ENCODE measurements at regions not wholly inside any gene's neighbourhood (a gene's known extent, or its start where the extent isn't known, plus 50 kb on each side); places are given as distances from the start of the nearest gene placed in this dataset.

DNA sequence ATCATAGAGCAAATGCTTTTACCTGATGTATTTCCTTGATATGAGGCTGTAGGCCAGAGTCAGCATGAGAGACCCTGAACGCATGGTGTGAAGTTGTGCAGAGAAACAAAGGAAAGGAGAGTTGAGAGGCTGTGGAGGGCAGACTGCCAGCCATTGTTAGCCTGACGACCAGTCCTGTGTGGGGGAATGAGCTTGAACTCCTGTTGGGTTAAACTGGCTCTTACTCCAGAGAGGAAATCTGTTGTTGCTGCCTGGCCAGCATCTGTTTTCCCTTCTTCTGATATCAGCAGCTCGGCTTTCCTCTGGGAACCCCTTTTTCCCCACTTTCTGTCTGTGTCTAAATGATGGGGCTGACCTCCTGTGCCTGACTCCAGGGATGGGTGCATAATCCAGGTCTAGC, 158.2 kb upstream of the ZFP64 start:
- H3K4me3 ChIP-seq (ENCODE audit: low read depth, low read length) = no peak overlapping the region
- TF ChIP-seq, protein P1, sequence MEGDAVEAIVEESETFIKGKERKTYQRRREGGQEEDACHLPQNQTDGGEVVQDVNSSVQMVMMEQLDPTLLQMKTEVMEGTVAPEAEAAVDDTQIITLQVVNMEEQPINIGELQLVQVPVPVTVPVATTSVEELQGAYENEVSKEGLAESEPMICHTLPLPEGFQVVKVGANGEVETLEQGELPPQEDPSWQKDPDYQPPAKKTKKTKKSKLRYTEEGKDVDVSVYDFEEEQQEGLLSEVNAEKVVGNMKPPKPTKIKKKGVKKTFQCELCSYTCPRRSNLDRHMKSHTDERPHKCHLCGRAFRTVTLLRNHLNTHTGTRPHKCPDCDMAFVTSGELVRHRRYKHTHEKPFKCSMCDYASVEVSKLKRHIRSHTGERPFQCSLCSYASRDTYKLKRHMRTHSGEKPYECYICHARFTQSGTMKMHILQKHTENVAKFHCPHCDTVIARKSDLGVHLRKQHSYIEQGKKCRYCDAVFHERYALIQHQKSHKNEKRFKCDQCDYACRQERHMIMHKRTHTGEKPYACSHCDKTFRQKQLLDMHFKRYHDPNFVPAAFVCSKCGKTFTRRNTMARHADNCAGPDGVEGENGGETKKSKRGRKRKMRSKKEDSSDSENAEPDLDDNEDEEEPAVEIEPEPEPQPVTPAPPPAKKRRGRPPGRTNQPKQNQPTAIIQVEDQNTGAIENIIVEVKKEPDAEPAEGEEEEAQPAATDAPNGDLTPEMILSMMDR (IDR thresholded peaks at IDR 0.05; ENCODE audit: insufficient read depth, low read length) = no peak
- DNase-seq (ENCODE audit: low read depth) = no peak

GRCh38 chr20:52348434-52348833, 156.9 kb upstream of the ZFP64 start:
- no peak for DNase-seq (ENCODE audit: low read depth)
- TF ChIP-seq, protein P1 (IDR thresholded peaks at IDR 0.05; ENCODE audit: insufficient read depth, low read length) = no peak
- H3K4me3 ChIP-seq (ENCODE audit: low read depth, low read length) = no peak overlapping the region

DNA sequence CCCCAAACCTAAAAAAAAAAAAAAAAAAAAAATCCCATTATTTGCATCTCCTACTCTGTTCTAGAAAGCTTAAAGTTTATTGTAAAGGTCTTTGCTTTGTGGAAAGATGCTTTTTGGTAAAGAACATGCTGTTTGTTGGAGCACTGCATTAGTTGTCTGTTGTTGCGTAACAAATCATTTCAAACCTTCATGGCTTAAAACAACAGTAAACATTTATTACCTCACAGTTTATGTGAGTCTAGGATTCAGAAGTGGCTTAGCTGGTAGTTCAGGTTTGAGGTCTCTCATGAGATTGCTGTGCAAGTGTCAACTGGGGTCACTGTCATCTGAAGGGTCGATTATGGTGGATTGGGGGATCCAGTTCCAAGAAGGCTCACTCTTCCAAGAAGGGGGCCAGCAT, 155.2 kb upstream of the ZFP64 start:
- no peak overlapping the region for H3K4me3 ChIP-seq (ENCODE audit: low read depth, low read length)
- TF ChIP-seq, protein P1 (IDR thresholded peaks at IDR 0.05; ENCODE audit: insufficient read depth, low read length) = no peak
- DNase-seq (ENCODE audit: low read depth) = no peak

- no peak overlapping the region for H3K4me3 ChIP-seq (ENCODE audit: low read depth, low read length)
- no peak for DNase-seq (ENCODE audit: low read depth)
- TF ChIP-seq, protein P1 (IDR thresholded peaks at IDR 0.05; ENCODE audit: insufficient read depth, low read length) = no peak
Measured at GRCh38 chr20:52342913-52343312, 151.3 kb upstream of the ZFP64 start.

DNA sequence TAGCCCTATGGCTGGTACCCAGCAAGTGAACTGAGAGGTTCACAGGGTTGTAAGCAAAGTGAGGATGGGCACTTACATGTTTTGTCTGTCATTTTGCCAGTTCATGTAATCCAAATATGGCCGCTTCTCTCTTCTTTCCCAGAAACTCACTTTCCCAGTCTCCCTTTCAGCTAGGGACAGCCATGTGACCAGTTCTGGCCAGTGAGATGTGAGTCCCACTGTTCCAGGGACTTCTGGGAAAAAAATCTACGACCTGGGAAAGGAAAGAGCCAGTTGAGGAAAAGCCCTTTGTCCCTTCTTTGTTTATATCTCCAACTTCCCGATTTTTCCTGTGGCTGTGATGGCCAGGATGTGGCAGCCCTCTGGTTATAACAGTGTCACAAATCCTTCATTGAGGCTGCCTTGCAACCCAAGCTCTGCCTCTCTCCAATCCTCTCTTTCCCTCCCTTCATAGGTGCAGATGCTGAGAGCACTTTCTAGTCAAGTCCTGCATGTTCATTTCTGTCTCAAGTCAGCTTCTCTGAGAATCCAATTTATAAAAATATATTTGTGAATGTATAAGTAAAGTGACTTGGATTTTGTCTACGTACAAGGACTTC, 148.6 kb upstream of the ZFP64 start:
- H3K4me3 ChIP-seq (ENCODE audit: low read depth, low read length) = no peak overlapping the region
- TF ChIP-seq, protein P1 (IDR thresholded peaks at IDR 0.05; ENCODE audit: insufficient read depth, low read length) = no peak
- no peak for DNase-seq (ENCODE audit: low read depth)

- no peak for DNase-seq (ENCODE audit: low read depth)
- TF ChIP-seq, protein P1 (IDR thresholded peaks at IDR 0.05; ENCODE audit: insufficient read depth, low read length) = no peak
- H3K4me3 ChIP-seq (ENCODE audit: low read depth, low read length) = no peak overlapping the region
Measured at GRCh38 chr20:52332649-52333250, 141.2 kb upstream of the ZFP64 start.

DNA sequence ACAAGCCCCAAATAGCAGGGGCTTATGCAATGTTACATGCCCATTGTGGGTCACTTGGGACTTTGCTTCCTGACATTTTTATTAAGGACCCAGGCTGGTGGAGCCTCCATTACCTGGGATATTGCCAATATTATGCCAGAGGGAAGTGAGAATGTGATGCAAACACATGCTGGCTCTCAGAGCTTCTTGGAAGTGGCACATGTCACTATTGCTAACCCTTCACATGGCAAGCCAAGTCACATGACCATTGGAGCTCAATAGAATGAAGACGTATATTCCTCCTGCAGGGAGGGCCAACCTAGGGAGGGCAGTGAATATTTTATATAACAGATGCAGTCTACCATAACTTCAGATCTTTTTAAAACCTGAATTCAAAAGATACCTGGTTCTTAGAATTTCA, 140.7 kb upstream of the ZFP64 start:
- DNase-seq (ENCODE audit: low read depth) = no peak
- H3K4me3 ChIP-seq (ENCODE audit: low read depth, low read length) = no peak overlapping the region
- TF ChIP-seq, protein P1 (IDR thresholded peaks at IDR 0.05; ENCODE audit: insufficient read depth, low read length) = no peak
